H9 (cell line): ENCODE measurements at regions not wholly inside any gene's neighbourhood (a gene's known extent, or its start where the extent isn't known, plus 50 kb on each side); places are given as distances from the start of the nearest gene placed in this dataset.

Source experiments
- DNase-seq: peaks from one replicate; pipeline ENCODE4 v3.0.0-alpha.2; 2017
- H2AFZ ChIP-seq: one replicate; pipeline ENCODE4 v1.6.1; 2013; ENCODE audit warnings: mild to moderate bottlenecking, low read length, control low read depth, moderate library complexity
- H2AK5ac ChIP-seq: 2 replicates; pipeline ENCODE4 v1.6.1; 2013; ENCODE audit warnings: low read length, control low read depth, mixed read lengths; ENCODE audit not compliant: insufficient read length
- H2BK120ac ChIP-seq: one replicate; pipeline ENCODE4 v1.6.1; 2013; ENCODE audit warnings: low read depth, mild to moderate bottlenecking, low read length, control low read depth, inconsistent platforms; ENCODE audit not compliant: poor library complexity, severe bottlenecking
- H2BK12ac ChIP-seq: 2 replicates; pipeline ENCODE4 v1.6.1; 2013; ENCODE audit warnings: low read length, control low read depth, mixed read lengths, low read depth; ENCODE audit not compliant: insufficient read length
- H2BK15ac ChIP-seq: 2 replicates; pipeline ENCODE4 v1.6.1; 2013; ENCODE audit warnings: low read depth, low read length, control low read depth
- H2BK20ac ChIP-seq: one replicate; pipeline ENCODE4 v1.6.1; 2013; ENCODE audit warnings: low read depth, mild to moderate bottlenecking, low read length, control low read depth, inconsistent platforms; ENCODE audit not compliant: poor library complexity, severe bottlenecking
- H2BK5ac ChIP-seq: 2 replicates; pipeline ENCODE4 v1.6.1; 2013; ENCODE audit warnings: low read length, control low read depth, mixed read lengths; ENCODE audit not compliant: insufficient read length
- H3K14ac ChIP-seq: 2 replicates; pipeline ENCODE4 v1.6.1; 2013; ENCODE audit warnings: low read length, control low read depth; ENCODE audit not compliant: insufficient read depth
- H3K18ac ChIP-seq: 2 replicates; pipeline ENCODE4 v1.6.1; 2013; ENCODE audit warnings: low read depth, mild to moderate bottlenecking, mixed read lengths, low read length, control low read depth; ENCODE audit not compliant: insufficient read length
- H3K23ac ChIP-seq: 2 replicates; pipeline ENCODE4 v1.6.1; 2013; ENCODE audit warnings: low read length, control low read depth, mixed read lengths, low read depth; ENCODE audit not compliant: insufficient read length
- H3K23me2 ChIP-seq: 2 replicates; pipeline ENCODE4 v1.6.1; 2013; ENCODE audit warnings: low read depth, mild to moderate bottlenecking, mixed read lengths, low read length, control low read depth; ENCODE audit not compliant: insufficient read length, poor library complexity, severe bottlenecking
- H3K27ac ChIP-seq: 2 replicates; pipeline ENCODE4 v1.5.1; 2013; ENCODE audit warnings: low read length, control low read depth, mixed read lengths, low read depth; ENCODE audit not compliant: insufficient read length
- H3K27me3 ChIP-seq: 2 replicates; pipeline ENCODE4 v1.6.1; 2013; ENCODE audit warnings: low read length, control low read depth, inconsistent platforms; ENCODE audit not compliant: insufficient read depth
- H3K4ac ChIP-seq: 2 replicates; pipeline ENCODE4 v1.6.1; 2013; ENCODE audit warnings: low read depth, mild to moderate bottlenecking, control low read depth, inconsistent platforms, low read length, moderate library complexity
- H3K4me1 ChIP-seq: 2 replicates; pipeline ENCODE4 v1.6.1; 2013; ENCODE audit warnings: low read length, control low read depth, inconsistent platforms; ENCODE audit not compliant: insufficient read depth
- H3K4me2 ChIP-seq: 2 replicates; pipeline ENCODE4 v1.6.1; 2013; ENCODE audit warnings: low read length, control low read depth, mixed read lengths; ENCODE audit not compliant: insufficient read length, insufficient read depth
- H3K56ac ChIP-seq: 2 replicates; pipeline ENCODE4 v1.6.1; 2013; ENCODE audit warnings: low read depth, mild to moderate bottlenecking, mixed read lengths, low read length, control low read depth; ENCODE audit not compliant: insufficient read length
- H3K79me1 ChIP-seq: 2 replicates; pipeline ENCODE4 v1.6.1; 2013; ENCODE audit warnings: low read depth, mild to moderate bottlenecking, moderate library complexity, low read length, control low read depth, inconsistent platforms; ENCODE audit not compliant: insufficient read depth, poor library complexity, severe bottlenecking
- H3K79me2 ChIP-seq: 2 replicates; pipeline ENCODE4 v1.6.1; 2013; ENCODE audit warnings: low read length, control low read depth, inconsistent platforms; ENCODE audit not compliant: insufficient read depth
- H3K9ac ChIP-seq: 2 replicates; pipeline ENCODE4 v1.6.1; 2013; ENCODE audit warnings: low read length, control low read depth, mixed read lengths; ENCODE audit not compliant: insufficient read length; ENCODE audit errors: extremely low read depth
- H3K9me3 ChIP-seq: one replicate; pipeline ENCODE4 v1.6.1; 2013; ENCODE audit warnings: low read depth, low read length, inconsistent platforms; ENCODE audit not compliant: control insufficient read depth
- H3T11ph ChIP-seq: one replicate; pipeline ENCODE4 v1.6.1; 2013; ENCODE audit warnings: mild to moderate bottlenecking, low read length, control low read depth, inconsistent platforms
- H4K20me1 ChIP-seq: one replicate; pipeline ENCODE4 v1.6.1; 2013; ENCODE audit not compliant: control insufficient read depth, insufficient read length, insufficient read depth
- H4K5ac ChIP-seq: 2 replicates; pipeline ENCODE4 v1.6.1; 2013; ENCODE audit warnings: low read depth, mild to moderate bottlenecking, mixed read lengths, low read length, control low read depth; ENCODE audit not compliant: insufficient read length
- H4K8ac ChIP-seq: replicated peaks from 2 replicates; pipeline ENCODE4 v1.6.1; 2013; ENCODE audit warnings: low read length, control low read depth, mixed read lengths, low read depth; ENCODE audit not compliant: insufficient read length
- H4K91ac ChIP-seq: 2 replicates; pipeline ENCODE4 v1.6.1; 2013; ENCODE audit warnings: low read depth, mild to moderate bottlenecking, moderate library complexity, mixed read lengths, low read length, control low read depth; ENCODE audit not compliant: insufficient read length
- H3K27ac Mint-ChIP-seq, 3 experiments: 2 replicates in 2 of 3; 3 replicates in 1 of 3; pipeline ENCODE4 v1.8.0; 2020 to 2021; ENCODE audit warnings: mixed read lengths in 3 of 3, mild to moderate bottlenecking in 1 of 3, moderate library complexity in 1 of 3
- H3K27me3 Mint-ChIP-seq: 2 replicates; pipeline ENCODE4 v1.8.0; 2021; ENCODE audit warnings: low read depth, mild to moderate bottlenecking, moderate library complexity, mixed read lengths
- H3K36me3 Mint-ChIP-seq, 3 experiments: 2 replicates in 2 of 3; 3 replicates in 1 of 3; pipeline ENCODE4 v1.8.0; 2020 to 2021; ENCODE audit warnings: low read depth in 3 of 3, mixed read lengths in 3 of 3; ENCODE audit not compliant: insufficient read depth in 1 of 3
- H3K4me1 Mint-ChIP-seq, 2 experiments: 2 replicates each; pipeline ENCODE4 v1.8.0; 2020; ENCODE audit warnings: mixed read lengths in 2 of 2
- H3K4me3 Mint-ChIP-seq, 2 experiments: 2 replicates in 1 of 2; 3 replicates in 1 of 2; pipeline ENCODE4 v1.8.0; 2020 to 2021; ENCODE audit warnings: mild to moderate bottlenecking in 2 of 2, mixed read lengths in 2 of 2, moderate library complexity in 1 of 2
- H3K9me3 Mint-ChIP-seq, 2 experiments: 2 replicates in 1 of 2; 3 replicates in 1 of 2; pipeline ENCODE4 v1.8.0; 2020; ENCODE audit warnings: mild to moderate bottlenecking in 2 of 2, mixed read lengths in 2 of 2, moderate library complexity in 1 of 2
- WGBS: extraction: QIAGEN DNeasy Blood & Tissue Kit; methylation state at CpG from one replicate; pipeline ENCODE4 v1.1.7; 2013; ENCODE audit warnings: missing lambda C conversion rate, low lambda C conversion rate, mixed read lengths; ENCODE audit not compliant: insufficient read length; ENCODE audit errors: extremely low coverage; 5-methylcytosine and 5-hydroxymethylcytosine counted together
- TF ChIP-seq, protein P1 (sequence below): fragments of 200-600 bp; sonication (generic); conservative IDR thresholded peaks from 3 replicates; pipeline ENCODE4 v1.8.0; 2021; ENCODE audit warnings: antibody characterized with exemption, mild to moderate bottlenecking

- Histone ChIP-seq H2AK5ac (no peak overlapping the region), H3K4ac (no peak overlapping the region), H3K18ac (no peak overlapping the region), H2BK120ac (no peak overlapping the region), H2AFZ (no peak overlapping the region), H4K20me1 (no peaks in the 10 kb centered on the region), H4K8ac (no peak overlapping the region), H2BK15ac (no peak overlapping the region), H2BK12ac (no peak overlapping the region), H3K79me2 (no peaks in the 10 kb centered on the region), H3K27ac (no peak overlapping the region), H3T11ph (no peak overlapping the region), H2BK5ac (no peak overlapping the region), H3K14ac (no peak overlapping the region; the same call in 1 of the 2 replicates), H3K56ac (no peak overlapping the region), H4K91ac (no peak overlapping the region), H4K5ac (no peak overlapping the region), H3K79me1 (no peaks in the 10 kb centered on the region), H3K27me3 (no peaks in the 10 kb centered on the region), H3K9ac (no peak overlapping the region), H3K23ac (no peak overlapping the region), H3K4me2 (no peak overlapping the region), H3K9me3 (no peaks in the 10 kb centered on the region), H2BK20ac (no peak overlapping the region), H3K4me1 (no peaks in the 10 kb centered on the region), H3K23me2 (no peaks in the 10 kb centered on the region)
- Mint-ChIP-seq H3K27ac (no peak overlapping the region), H3K9me3 (peaks cover 0 to 3% of the 10 kb centered on the region in 2 experiments; a peak in 1 of 5 replicates), H3K36me3 (peaks cover 0 to 1% (median 0%) of the 10 kb centered on the region in 3 experiments; a peak in 1 of 7 replicates), H3K4me3 (no peak overlapping the region), H3K27me3 (no peaks in the 10 kb centered on the region; the same call in 1 of the 2 replicates), H3K4me1 (no peaks in the 10 kb centered on the region)
- TF ChIP-seq, protein P1, sequence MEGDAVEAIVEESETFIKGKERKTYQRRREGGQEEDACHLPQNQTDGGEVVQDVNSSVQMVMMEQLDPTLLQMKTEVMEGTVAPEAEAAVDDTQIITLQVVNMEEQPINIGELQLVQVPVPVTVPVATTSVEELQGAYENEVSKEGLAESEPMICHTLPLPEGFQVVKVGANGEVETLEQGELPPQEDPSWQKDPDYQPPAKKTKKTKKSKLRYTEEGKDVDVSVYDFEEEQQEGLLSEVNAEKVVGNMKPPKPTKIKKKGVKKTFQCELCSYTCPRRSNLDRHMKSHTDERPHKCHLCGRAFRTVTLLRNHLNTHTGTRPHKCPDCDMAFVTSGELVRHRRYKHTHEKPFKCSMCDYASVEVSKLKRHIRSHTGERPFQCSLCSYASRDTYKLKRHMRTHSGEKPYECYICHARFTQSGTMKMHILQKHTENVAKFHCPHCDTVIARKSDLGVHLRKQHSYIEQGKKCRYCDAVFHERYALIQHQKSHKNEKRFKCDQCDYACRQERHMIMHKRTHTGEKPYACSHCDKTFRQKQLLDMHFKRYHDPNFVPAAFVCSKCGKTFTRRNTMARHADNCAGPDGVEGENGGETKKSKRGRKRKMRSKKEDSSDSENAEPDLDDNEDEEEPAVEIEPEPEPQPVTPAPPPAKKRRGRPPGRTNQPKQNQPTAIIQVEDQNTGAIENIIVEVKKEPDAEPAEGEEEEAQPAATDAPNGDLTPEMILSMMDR: no peak
- WGBS: no CpG with 5 or more reads among the region's 7 CpGs
- no peak for DNase-seq
Observed at GRCh38 chr5:120886351-120886860, 422.3 kb downstream of the PRR16 start.
